GM21528 (cell line): ENCODE measurements at regions not wholly inside any gene's neighbourhood (a gene's known extent, or its start where the extent isn't known, plus 50 kb on each side); places are given as distances from the start of the nearest gene placed in this dataset.
"Not testable (repeated sequence)": the region's sequence is repeated elsewhere in the genome, so short reads cannot be mapped to it uniquely, and the experiment has no call there.

Source experiments
- ATAC-seq: cut with Tn5 transposase; IDR thresholded peaks from one replicate; pipeline ENCODE4 v1.9.1; 2021; ENCODE audit warnings: mild to moderate bottlenecking, moderate library complexity; ENCODE audit not compliant: unreplicated experiment, low FRiP score

DNA sequence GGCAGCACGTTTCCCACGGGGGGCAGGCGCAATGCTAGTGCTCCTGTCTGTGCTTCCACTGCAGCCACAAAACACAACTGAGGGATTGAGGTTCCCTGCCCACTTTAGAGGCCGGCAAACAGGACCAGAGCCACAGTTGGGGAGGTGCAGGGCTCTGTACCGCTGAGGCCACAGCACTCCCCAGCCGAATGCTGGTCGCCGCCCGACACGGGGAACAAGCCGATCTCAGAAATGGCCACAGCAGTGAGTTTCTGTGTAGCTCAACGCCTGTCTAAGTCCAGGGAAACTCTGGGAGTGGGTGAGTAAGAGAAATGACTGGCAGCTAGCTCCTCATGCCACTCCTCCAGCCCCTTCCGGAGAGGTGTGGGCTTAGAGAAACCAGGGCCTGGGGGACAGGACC lies 194.0 kb upstream of the VWC2 start:
- no peak for ATAC-seq

DNA sequence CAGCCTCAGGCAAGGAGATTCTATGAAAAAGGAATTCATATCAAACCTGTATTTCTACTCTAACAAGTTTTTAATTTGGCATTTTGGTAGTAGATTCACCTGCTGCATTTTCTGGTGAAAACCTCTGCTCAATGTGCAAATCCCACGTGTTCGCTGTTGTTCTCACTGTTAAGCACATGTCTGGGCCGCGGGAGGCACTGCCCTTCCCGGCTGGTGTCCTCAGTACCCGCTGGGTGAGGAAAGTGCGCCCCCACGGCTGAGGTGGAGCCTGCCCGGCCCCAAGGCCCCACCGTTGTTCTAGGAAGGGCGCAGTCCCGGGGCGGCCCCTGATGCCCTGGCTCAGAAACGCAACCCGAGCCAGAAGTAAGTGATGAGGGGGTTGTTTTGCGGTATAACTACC lies 193.4 kb upstream of the VWC2 start:
- ATAC-seq: no peak

DNA sequence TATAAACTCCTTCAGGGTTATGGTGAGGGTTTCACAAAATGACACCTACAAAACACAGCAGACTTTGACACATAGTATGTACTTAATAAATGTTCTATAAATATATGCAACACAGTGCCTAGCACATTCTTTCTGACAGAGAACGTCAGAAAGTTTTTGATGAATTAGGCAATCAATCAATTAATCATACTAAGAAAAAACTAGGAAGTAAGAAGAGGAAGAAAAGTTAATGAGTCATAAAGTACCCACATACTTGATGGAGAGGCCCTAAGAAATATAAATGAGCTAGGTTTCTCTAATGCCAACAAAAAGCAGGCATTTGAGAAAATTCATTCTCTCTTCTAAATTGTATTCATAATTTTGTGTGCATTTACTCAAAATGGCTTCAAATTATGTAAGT lies 192.7 kb upstream of the VWC2 start:
- no peak for ATAC-seq

DNA sequence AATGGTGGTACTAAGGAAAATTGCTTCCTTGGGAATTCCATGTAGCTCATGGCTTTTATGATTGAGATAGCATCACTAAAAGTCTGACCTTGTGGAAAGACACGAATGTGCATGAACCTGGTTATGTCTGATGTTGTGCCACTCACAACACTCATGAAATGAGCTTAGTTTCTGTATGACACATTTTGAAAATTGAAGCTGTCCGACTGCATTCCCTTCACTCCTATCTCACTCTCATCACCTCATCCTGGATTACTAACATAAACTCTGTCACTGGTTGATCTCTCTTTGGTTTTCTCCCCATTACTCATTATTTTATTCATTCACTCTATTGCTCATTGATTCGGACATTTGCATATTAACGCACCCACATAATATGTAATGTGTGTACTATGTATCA lies 190.0 kb upstream of the VWC2 start:
- ATAC-seq: no peak

DNA sequence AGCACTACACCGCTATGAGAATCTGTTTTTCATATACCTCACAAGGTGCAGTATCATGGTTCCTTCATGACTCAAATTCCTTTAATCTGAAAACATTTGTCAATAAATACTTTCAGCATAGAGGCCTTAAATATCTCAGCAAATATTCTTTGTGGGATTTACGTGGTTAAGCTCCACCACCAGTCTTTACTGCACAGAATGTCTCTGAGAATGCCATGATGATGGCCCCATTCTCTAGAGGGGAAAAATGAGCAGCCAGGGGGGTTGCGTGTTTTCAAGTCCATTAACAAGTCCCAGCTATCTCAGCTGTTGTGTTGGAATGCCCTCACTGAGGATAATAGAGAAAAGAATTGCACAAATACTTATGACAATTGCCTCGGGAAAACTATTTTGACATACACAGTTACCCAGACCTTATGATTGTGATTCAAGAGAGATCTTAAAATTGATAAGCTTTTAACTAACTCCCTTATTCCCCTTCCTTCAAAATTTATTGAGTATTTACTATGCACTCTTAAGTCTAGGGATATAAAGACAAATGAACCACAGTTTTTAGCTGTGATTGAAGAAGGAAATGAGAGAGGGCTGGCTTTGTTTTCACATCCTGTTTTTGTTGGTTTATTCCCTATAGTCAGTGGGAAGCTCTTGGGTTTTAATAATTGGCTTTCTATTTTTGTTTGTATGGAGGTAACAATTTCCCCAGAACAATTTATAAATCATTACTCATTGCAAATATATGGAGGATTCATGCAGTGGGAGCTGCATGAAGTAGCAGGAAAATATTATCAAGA lies 176.5 kb upstream of the VWC2 start:
- no peak for ATAC-seq

DNA sequence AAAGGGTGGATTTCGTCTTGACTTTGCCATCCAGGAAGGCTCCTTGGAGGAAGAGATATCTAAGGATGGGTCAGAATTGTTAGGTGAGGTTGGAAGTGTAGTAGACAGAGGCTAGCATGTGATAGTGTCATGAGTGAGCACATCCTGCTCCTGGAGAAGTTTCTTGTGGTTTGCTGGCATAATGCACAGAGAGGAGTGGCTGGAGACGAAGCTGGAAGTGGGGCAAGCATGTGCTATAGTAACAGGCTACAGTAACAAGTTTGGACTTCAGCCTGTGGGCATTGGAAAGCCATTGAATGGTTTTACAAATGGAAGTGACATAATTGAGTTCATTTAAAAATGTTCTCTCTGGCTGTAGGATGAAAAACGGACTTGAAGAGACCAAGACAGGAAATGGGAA lies 175.6 kb upstream of the VWC2 start:
- no peak for ATAC-seq

DNA sequence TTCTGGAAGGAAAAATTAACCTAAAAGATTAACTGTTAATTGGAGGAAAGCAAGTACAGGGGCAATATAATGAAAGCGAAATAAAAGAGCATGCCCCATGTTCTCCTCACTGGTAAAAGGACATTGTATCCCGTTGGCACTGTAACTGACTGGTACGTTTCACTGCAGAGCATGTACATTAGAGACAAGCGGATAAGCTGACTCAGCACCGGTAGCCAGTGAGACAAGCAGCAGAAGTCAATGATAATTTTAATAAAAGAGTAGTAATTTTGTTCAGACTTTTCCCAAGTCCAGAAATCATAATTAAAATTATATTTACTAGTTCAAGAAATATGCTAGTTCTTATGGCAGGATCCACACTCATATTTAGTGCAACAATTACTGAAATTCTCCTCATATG lies 161.5 kb upstream of the VWC2 start:
- no peak for ATAC-seq

DNA sequence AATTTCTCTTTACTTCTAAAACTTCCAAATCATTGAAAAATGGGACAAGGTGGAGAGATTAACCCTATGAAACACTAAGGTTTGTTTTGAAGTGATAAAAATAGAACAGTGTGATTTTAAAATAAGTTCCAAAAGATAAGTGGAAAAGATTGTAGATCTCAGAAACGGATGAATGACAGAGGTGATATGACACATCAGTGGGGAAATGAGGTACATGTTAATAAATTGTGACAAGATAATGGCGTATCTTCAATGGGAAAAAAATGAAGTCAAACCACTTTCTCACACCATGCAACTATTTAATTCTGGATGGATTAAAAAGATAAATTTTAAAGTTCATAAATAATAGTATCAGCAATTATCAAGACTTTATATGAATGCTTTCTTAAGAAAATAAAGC lies 159.7 kb upstream of the VWC2 start:
- ATAC-seq: no peak

DNA sequence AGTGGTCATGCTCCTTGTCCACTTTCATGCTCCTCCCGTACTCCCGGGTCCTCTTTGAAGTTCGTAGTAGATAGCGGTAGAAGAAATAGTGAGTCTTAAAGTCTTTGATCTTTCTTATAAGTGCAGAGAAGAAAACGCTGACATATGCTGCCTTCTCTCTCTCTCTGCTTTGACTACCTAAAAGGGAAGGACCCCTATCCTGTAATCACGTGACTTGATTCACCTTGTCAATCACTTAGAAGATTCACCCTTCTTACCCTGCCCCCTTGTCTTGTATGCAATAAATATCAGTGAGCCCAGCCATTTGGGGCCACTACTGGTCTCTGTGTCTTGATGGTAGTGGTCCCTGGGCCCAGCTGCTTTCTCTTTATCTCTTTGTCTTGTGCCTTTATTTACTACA lies 158.5 kb upstream of the VWC2 start:
- ATAC-seq: not testable (repeated sequence)

DNA sequence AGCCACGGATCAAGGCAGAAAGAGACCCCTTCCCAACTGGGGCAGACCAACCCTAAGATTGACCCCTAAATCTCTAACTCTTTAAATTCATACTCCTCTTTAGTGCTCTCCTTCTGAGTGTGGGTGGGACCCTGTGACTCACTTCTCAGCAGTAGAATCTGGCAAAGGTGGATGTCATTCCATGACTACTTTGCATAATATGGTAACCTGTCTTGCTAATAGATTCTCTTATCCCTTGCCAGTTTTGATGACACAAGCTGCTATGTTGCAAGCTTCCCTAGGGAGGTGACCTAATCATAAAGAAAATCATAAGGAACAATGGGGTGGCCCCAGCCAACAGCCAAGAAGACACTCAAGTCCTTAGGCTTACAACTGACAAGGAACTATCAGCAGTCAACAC lies 155.4 kb upstream of the VWC2 start:
- no peak for ATAC-seq

DNA sequence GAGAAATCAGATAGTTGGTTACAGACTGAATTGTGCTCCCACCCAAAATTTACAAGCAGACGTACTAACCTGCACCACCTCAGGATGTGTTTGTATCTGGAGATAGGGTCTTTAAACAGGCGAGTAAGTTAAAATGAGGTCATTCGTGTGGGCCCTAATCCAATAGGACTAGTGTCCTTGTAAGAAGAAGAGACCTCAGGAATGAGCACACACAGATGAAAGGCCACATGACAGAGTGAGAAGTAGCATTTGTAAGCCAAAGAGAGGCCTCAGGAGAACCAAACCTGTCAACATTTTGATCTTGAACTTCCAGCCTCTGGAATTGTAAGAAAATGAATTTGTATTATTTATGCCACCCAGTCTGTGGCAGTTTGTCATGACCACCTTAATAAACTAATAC lies 149.5 kb upstream of the VWC2 start:
- no peak for ATAC-seq

DNA sequence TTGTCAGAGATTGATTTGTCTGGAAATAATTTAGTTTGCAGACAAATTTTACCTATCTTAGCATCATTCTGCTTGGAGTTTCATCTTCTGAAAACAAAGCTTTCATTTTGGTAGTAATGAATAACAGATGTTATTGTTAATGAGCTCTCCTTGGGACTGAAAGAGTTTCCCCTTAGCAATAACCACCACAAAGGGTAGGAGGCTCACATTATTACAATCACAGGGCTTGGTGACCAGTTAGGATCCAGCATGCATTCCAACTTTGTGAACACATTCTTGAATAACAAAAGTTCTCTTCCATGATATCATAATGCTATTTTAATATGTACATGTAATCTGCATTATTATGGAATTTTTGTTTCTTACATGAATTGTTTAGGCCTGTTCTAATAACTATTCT lies 148.8 kb upstream of the VWC2 start:
- ATAC-seq: no peak

DNA sequence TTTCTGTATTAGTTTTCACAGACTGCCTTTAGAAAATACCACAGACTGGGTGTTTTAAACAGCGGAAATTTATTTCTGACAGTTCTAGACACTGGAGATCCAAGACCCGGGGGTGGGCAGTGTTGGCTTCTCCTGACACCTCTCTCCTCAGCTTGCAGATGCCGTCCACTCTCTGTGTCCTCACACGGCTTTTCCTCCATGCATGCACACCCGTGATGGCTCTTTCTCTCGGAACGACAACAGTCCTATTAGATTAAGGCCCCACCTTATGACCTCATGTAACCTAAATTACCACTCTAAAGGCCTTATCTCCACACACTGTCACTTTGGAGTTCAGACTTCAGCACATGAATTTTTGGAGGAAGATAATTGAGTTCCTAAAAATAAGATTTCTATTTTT lies 142.9 kb upstream of the VWC2 start:
- no peak for ATAC-seq

DNA sequence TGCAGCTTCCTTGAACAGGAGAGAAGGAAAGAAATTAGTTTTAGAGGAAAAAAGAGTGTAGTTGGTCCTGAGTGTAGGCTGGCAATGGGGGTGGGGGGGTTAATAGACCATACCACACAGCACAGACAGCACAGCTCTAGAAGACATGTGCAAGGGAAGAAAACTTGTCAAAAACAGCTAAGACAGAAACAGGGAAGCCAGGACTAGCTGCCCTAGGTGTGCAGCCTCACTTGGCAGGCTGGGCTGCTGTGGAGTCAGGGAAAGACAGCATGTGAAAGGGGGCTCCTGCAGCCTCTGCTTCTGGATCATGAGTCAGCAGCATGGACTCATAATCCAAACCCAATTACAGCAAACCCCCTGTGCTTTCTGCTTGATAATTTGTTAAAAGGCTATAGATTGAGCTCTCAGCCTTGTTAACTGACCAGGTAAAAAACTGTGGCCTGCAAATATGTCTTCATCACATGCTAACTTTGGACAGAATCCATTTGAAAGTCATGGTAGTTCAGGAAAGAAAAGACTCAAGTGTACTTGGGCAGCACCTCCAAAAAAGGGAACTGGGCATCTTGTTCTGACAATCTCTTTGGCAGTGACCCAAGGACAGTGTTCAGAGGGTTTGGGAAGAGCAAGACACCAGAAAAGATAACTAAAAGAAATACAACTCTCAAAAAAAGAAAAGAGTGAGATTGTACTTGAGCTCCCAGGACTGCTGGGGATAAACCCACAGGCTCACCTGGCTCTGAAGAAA lies 142.2 kb upstream of the VWC2 start:
- ATAC-seq: no peak

DNA sequence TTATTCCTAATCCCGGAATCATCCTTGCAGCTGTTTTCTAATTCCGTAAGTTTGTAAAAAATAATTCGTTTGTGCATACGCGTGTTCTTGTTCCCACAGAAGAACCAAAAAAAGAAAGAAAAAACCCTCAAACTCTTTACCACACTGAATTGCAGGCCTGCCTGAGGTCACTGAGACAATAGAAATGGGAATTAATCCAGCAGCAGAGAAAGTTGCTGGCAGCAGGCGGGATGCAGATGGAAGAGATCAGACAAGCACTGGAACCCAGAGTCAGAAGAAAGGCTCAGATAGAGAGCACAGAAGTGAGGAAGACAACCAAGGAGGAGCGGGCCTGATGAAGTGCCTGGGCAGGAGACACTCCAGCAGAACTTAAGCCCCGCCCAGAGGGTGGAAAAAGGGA lies 141.5 kb upstream of the VWC2 start:
- no peak for ATAC-seq

DNA sequence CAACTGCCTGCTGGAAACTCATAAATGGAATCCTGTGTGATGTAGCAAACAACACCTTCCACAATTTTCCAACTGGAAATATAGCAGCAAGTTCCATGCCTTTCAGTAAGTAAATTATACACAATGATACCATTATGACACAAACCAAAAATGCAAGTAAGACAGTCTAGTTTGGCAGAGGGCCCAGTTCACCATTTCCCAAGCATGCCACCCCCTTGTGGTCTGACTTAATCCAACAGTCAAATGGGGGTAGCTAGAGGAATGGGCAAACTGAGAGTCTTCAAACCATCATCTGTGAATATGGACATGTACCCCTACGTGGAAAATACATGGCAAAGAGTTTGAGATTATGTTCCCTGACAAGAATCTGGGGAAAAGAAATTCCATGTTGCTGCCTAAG lies 137.6 kb upstream of the VWC2 start:
- no peak for ATAC-seq

DNA sequence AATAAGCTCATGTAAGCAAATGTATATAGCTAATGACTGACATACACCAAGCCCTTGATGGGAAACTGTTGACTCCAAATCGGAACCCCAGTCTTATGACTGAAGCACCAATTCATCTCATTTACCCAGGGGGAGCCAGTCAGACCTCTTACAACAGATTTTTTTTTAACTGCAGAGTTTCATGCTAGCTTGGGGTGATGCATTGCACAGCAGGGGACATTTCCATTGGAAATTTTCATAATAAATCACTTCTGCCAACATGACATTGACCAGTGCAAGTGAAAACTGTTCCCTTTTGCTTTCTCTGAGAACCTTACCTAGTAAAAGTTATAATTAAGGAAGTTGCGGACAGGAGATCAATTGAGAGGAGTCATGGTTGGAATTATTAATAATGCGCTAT lies 137.0 kb upstream of the VWC2 start:
- no peak for ATAC-seq

DNA sequence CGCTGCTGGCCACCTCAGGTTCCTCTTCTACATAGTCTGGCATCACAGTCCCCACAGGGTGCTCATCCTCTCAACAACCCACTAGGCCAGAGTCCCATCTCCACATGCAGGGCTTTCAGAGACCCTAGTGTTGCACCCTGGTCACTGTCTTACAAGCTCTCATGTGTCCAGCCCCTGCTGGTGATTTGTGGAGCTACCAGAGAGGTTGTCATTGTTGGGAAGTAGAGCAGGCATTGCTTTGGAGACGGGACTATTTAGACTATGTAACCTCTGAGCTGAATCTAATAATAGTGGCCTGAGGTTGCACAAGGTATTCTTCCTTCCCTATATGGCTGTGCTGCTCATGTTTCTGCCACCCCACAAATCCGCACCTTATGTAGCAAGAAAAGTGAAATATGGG lies 135.3 kb upstream of the VWC2 start:
- no peak for ATAC-seq

DNA sequence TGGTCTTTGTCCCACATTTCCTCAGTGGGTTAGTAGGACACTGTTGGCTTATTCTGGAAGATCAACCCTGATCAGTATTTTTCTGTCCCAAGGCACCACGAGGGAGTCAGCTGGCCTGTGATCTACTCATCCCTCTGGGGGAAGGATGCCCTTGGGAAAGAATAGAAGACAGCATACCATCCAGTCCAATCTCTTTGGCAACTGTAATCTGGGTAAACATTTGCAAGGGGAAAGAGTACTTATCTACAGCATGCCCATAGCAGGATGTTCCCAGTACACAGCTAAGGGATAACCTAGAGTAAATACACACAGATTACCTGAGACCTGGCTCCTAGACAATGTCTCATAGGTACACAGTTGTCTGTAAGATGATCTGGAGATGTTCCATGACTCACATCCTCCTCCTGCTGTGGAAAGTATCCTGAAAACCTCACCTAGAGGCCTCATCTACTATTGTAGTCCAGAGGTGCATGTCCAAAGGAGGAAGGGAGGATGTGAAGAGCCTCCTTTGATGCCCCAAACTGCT lies 134.3 kb upstream of the VWC2 start:
- no peak for ATAC-seq

DNA sequence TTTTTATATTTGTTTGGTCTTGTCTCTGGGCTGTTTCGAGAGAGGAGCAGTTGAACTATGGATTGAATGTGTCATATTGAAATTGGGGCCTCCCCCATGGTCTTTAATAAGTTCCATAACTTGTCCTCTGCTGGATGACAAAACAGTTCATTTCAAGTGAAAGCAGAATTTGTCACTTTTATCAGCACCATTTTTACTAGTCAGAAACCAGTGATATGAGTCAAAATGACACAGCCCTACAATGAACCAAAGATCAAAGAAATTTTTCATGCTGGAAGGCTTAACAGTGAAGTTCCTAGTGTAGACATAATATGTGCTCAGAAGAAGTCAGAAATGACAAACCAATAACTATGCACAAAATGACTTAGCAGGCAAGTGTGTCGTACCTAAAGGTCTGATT lies 133.6 kb upstream of the VWC2 start:
- no peak for ATAC-seq

DNA sequence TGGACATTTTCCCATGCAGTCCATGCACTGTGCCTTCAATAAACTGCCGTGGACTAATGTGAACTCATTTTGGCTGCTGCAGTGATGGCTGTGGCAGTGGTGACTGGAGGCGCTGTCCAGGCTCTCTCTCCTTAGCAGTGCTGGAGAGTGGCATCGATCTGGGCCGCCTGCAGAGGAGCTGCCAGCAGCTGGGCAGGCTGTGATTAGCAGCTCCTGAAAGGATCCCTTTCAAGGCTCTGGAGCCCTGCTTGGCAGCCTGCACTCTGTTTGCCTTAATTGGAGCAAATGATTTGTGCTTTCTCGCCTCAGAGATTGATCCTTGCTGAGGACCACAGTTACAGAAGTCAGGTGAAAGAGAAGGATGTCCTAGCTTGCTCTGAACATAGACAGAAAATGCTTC lies 130.1 kb upstream of the VWC2 start:
- ATAC-seq: no peak

DNA sequence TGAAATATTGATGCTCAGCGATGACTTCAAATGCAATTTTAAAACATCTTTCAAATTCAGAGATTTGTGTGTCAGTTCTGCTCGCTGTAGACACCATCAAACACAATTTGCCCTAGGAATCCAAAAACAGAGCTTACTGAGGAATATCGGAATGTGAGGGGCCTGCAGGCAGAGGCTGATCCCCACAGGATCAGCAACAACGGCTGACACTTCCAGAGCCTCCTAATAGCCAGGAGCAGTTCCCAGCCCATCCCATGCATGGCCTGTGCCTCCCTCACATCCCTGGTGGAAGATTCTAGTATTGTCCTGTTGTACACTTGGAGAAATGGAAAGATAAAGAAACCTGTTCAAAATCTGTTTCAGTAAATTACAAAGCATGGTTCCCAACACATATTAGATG lies 129.7 kb upstream of the VWC2 start:
- no peak for ATAC-seq
